Esophagus muscularis mucosa (tissue), 4 donors: ENCODE measurements at regions not wholly inside any gene's neighbourhood (a gene's known extent, or its start where the extent isn't known, plus 50 kb on each side); places are given as distances from the start of the nearest gene placed in this dataset.

Source experiments
- DNase-seq: peaks from one replicate; pipeline ENCODE4 v3.0.0-alpha.2; 2017; ENCODE audit errors: extremely low spot score
- H3K27ac ChIP-seq, 4 donors: fragments of 200-600 bp; sonication (generic); replicated peaks in 1 of 4; 1 replicate in 3 of 4; 2 replicates in 1 of 4; pipeline ENCODE4 v1.5.1; 2016 to 2019; ENCODE audit warnings: mild to moderate bottlenecking in 1 of 4
- H3K27me3 ChIP-seq, 4 donors: fragments of 200-600 bp; sonication (generic); one replicate each; pipeline versions ENCODE4 v1.5.1 to v1.6.0; 2016 to 2019
- H3K36me3 ChIP-seq, 4 donors: fragments of 200-600 bp; sonication (generic); one replicate each; pipeline ENCODE4 v1.5.1; 2016 to 2019
- H3K4me1 ChIP-seq, 4 donors: fragments of 200-600 bp; sonication (generic); one replicate each; pipeline ENCODE4 v1.5.1; 2016 to 2019
- H3K4me3 ChIP-seq, 4 donors: fragments of 200-600 bp; sonication (generic); 1 replicate in 2 of 4; 2 replicates in 2 of 4; pipeline ENCODE4 v1.5.1; 2016 to 2019; ENCODE audit warnings: mild to moderate bottlenecking in 4 of 4, moderate library complexity in 1 of 4
- H3K9me3 ChIP-seq, 4 donors: fragments of 200-600 bp; sonication (generic); 1 replicate in 3 of 4; 2 replicates in 1 of 4; pipeline ENCODE4 v1.5.1; 2016 to 2019
- CTCF ChIP-seq, 3 experiments: fragments of 200-600 bp in 2 of 3; fragments of 450-650 bp in 1 of 3; sonication (generic) in 2 of 3; IDR thresholded peaks; one replicate each; pipeline ENCODE4 v1.5.1; 2017 to 2019; ENCODE audit warnings: antibody characterized with exemption in 3 of 3, mild to moderate bottlenecking in 2 of 3, moderate library complexity in 1 of 3
- EP300 ChIP-seq: sonication (generic); formaldehyde crosslinking; IDR thresholded peaks from one replicate; pipeline ENCODE4 v1.6.1; 2017; ENCODE audit warnings: antibody characterized with exemption
- POLR2A ChIP-seq: fragments of 450-650 bp; IDR thresholded peaks from one replicate; pipeline ENCODE4 v1.6.1; 2017; ENCODE audit warnings: antibody characterized with exemption, moderate library complexity, mild to moderate bottlenecking, low read depth
- POLR2AphosphoS5 ChIP-seq, 2 donors: sonication (generic); formaldehyde crosslinking; IDR thresholded peaks; one replicate each; pipeline ENCODE4 v1.6.1; 2017; ENCODE audit warnings: antibody characterized with exemption in 2 of 2
- WGBS: methylation state at CpG from one replicate; pipeline ENCODE4 v1.1.5; 2018; 5-methylcytosine and 5-hydroxymethylcytosine counted together
- intact Hi-C: fragments of 100-400 bp; cut with DNase I; formaldehyde crosslinking; loops from one replicate; pipeline ENCODE4 v1.15.1; 2023

GRCh38 chr18:10088734-10089133 lies 174.9 kb downstream of the VAPA start:
- Histone ChIP-seq H3K4me3 (no peak overlapping the region), H3K27ac (no peak overlapping the region), H3K27me3 (no peaks in the 10 kb centered on the region), H3K36me3 (no peaks in the 10 kb centered on the region), H3K4me1 (no peaks in the 10 kb centered on the region), H3K9me3 (no peaks in the 10 kb centered on the region)
- no peak for DNase-seq
- no peak for TF ChIP-seq POLR2AphosphoS5 (IDR thresholded peaks at IDR 0.05)
- TF ChIP-seq CTCF (IDR thresholded peaks at IDR 0.05): no peak
- no peak for TF ChIP-seq POLR2A
- no peak for TF ChIP-seq EP300
- intact Hi-C loops: no loop called here
- WGBS: 100% methylated on average over 2 of the region's 3 CpGs

- H3K9me3 ChIP-seq: no peaks in the 10 kb centered on the region
- WGBS: 93% methylated on average over 4 of the region's 4 CpGs
- no peaks in the 10 kb centered on the region for H3K4me1 ChIP-seq
- no peaks in the 10 kb centered on the region for H3K36me3 ChIP-seq
- H3K4me3 ChIP-seq: no peak overlapping the region
- intact Hi-C loops: no loop called here
- no peaks in the 10 kb centered on the region for H3K27me3 ChIP-seq
- H3K27ac ChIP-seq: no peak overlapping the region
- no peak for TF ChIP-seq CTCF (IDR thresholded peaks at IDR 0.05)
- TF ChIP-seq POLR2A: no peak
- TF ChIP-seq EP300: no peak
- no peak for TF ChIP-seq POLR2AphosphoS5 (IDR thresholded peaks at IDR 0.05)
- no peak for DNase-seq
Observed at GRCh38 chr18:10089881-10090280, 176.1 kb downstream of the VAPA start.

- DNase-seq: no peak
- Histone ChIP-seq H3K4me1 (no peaks in the 10 kb centered on the region), H3K27ac (no peak overlapping the region), H3K27me3 (no peaks in the 10 kb centered on the region), H3K9me3 (no peaks in the 10 kb centered on the region), H3K36me3 (no peaks in the 10 kb centered on the region), H3K4me3 (no peak overlapping the region)
- TF ChIP-seq POLR2AphosphoS5 (IDR thresholded peaks at IDR 0.05) (no peak), POLR2A (no peak), CTCF (IDR thresholded peaks at IDR 0.05) (no peak), EP300 (no peak)
- 84% methylated on average over 4 of the region's 4 CpGs for WGBS
- intact Hi-C loops: no loop called here
Observed at GRCh38 chr18:10090668-10091067, 176.9 kb downstream of the VAPA start.

GRCh38 chr18:10093445-10093844 lies 179.6 kb downstream of the VAPA start:
- 98% methylated on average over 10 of the region's 10 CpGs for WGBS
- no peak for TF ChIP-seq POLR2A
- TF ChIP-seq POLR2AphosphoS5 (IDR thresholded peaks at IDR 0.05): no peak
- TF ChIP-seq EP300: no peak
- TF ChIP-seq CTCF (IDR thresholded peaks at IDR 0.05): no peak
- Histone ChIP-seq H3K4me3 (no peak overlapping the region), H3K4me1 (no peaks in the 10 kb centered on the region), H3K27ac (no peak overlapping the region), H3K9me3 (no peaks in the 10 kb centered on the region), H3K27me3 (no peaks in the 10 kb centered on the region), H3K36me3 (no peaks in the 10 kb centered on the region)
- no peak for DNase-seq
- intact Hi-C loops: no loop called here

GRCh38 chr18:10094154-10094553 lies 180.3 kb downstream of the VAPA start:
- no peak overlapping the region for H3K4me3 ChIP-seq
- intact Hi-C loops: no loop called here
- TF ChIP-seq EP300: no peak
- TF ChIP-seq POLR2A: no peak
- TF ChIP-seq POLR2AphosphoS5 (IDR thresholded peaks at IDR 0.05): no peak
- TF ChIP-seq CTCF (IDR thresholded peaks at IDR 0.05): no peak
- no peaks in the 10 kb centered on the region for H3K36me3 ChIP-seq
- no peaks in the 10 kb centered on the region for H3K9me3 ChIP-seq
- no peaks in the 10 kb centered on the region for H3K4me1 ChIP-seq
- DNase-seq: no peak
- 16% methylated on average over 1 of the region's 1 CpG for WGBS
- no peaks in the 10 kb centered on the region for H3K27me3 ChIP-seq
- H3K27ac ChIP-seq: no peak overlapping the region
